ENCODE measurements at regions not wholly inside any gene's neighbourhood (a gene's known extent, or its start where the extent isn't known, plus 50 kb on each side); places are given as distances from the start of the nearest gene placed in this dataset.

DNA sequence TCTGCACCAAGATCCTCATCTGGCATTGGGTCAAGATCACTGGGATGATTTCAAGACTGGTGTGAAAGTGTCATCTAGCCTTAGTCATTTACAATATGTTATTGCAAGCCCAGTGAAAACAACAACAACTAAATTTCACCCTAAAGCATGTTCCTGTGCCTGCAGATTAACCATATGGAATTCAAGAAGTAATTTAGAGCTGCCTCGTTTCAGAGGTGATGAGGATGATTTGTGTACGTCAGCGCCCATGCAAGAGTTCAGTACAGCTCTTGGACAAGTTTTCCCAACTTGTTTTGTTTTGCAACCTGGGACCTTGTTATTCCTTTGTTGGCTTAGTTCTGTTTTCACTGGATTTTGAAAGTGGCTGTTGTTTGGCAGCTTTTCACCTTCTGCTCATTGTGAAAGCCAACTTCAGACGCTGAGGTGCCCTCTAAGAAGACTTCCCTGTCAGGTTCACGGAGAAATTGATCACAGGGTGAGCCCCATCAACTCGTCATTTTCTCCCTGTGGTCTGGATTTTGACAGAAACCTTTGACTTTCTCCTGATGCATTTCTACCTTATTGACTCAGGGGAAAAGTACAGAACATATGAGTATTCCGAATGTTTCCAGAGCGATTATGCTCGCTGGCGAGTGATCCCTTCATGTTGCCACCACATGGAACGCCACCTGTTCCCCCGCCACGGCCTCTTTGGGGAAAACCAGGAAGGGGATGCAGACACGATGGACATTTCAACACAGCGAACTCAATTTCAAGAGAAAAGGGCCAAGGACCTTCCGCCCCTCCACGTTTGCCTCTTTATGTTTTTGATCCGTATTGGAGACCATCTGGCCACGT, 85.6 kb downstream of the FOXL1 start:
- no peak for TF ChIP-seq POLR2AphosphoS5 (IDR thresholded peaks at IDR 0.05; ENCODE audit: low read depth, low read length)
- no peak for TF ChIP-seq SIN3A (IDR thresholded peaks at IDR 0.05; ENCODE audit: borderline replicate concordance, insufficient read depth, low read length)
- TF ChIP-seq, protein P1, sequence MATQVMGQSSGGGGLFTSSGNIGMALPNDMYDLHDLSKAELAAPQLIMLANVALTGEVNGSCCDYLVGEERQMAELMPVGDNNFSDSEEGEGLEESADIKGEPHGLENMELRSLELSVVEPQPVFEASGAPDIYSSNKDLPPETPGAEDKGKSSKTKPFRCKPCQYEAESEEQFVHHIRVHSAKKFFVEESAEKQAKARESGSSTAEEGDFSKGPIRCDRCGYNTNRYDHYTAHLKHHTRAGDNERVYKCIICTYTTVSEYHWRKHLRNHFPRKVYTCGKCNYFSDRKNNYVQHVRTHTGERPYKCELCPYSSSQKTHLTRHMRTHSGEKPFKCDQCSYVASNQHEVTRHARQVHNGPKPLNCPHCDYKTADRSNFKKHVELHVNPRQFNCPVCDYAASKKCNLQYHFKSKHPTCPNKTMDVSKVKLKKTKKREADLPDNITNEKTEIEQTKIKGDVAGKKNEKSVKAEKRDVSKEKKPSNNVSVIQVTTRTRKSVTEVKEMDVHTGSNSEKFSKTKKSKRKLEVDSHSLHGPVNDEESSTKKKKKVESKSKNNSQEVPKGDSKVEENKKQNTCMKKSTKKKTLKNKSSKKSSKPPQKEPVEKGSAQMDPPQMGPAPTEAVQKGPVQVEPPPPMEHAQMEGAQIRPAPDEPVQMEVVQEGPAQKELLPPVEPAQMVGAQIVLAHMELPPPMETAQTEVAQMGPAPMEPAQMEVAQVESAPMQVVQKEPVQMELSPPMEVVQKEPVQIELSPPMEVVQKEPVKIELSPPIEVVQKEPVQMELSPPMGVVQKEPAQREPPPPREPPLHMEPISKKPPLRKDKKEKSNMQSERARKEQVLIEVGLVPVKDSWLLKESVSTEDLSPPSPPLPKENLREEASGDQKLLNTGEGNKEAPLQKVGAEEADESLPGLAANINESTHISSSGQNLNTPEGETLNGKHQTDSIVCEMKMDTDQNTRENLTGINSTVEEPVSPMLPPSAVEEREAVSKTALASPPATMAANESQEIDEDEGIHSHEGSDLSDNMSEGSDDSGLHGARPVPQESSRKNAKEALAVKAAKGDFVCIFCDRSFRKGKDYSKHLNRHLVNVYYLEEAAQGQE (IDR thresholded peaks at IDR 0.05; ENCODE audit: insufficient read depth in 1 of 2, low read depth in 2 of 2, low read length in 2 of 2) = no peak
- no peak for TF ChIP-seq TAF1 (IDR thresholded peaks at IDR 0.05; ENCODE audit: borderline replicate concordance, insufficient read depth, low read length)
- TF ChIP-seq FOXP2 (optimal IDR thresholded peaks at IDR 0.05; ENCODE audit: borderline replicate concordance, extremely low read depth, extremely low read length, insufficient read depth) = no peak
